ENCODE measurements at regions not wholly inside any gene's neighbourhood (a gene's known extent, or its start where the extent isn't known, plus 50 kb on each side); places are given as distances from the start of the nearest gene placed in this dataset.
"Not testable (repeated sequence)": the region's sequence is repeated elsewhere in the genome, so short reads cannot be mapped to it uniquely, and the experiment has no call there.

GRCh38 chr12:62001424-62001823, 258.8 kb upstream of the USP15 start:
- no peak for TF ChIP-seq CTCF (IDR thresholded peaks at IDR 0.05; ENCODE audit: extremely low read depth, missing control alignments)
- DNase-seq (ENCODE audit: low spot score): no peak

GRCh38 chr12:62003226-62003625, 257.0 kb upstream of the USP15 start:
- no peak for TF ChIP-seq CTCF (IDR thresholded peaks at IDR 0.05; ENCODE audit: extremely low read depth, missing control alignments)
- no peak for DNase-seq (ENCODE audit: low spot score)

DNA sequence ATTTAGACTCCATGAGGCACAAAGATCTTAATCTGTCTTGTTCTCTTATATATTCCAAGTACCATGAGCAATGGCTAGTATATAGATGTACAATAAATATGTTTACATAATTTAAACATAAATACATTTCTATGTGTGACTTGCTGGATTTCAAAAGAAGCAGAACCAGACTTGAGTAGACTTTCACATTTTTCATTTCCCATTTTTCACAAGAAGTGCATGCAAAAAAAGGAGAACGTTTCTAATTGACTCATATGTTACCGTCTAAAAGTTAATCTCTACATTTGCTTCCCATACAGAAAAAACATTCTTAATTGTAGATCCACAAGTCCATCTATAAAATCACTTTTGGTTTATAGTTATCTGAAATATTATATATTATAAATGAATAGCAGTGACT, 256.5 kb upstream of the USP15 start:
- no peak for TF ChIP-seq CTCF (IDR thresholded peaks at IDR 0.05; ENCODE audit: extremely low read depth, missing control alignments)
- no peak for DNase-seq (ENCODE audit: low spot score)

DNA sequence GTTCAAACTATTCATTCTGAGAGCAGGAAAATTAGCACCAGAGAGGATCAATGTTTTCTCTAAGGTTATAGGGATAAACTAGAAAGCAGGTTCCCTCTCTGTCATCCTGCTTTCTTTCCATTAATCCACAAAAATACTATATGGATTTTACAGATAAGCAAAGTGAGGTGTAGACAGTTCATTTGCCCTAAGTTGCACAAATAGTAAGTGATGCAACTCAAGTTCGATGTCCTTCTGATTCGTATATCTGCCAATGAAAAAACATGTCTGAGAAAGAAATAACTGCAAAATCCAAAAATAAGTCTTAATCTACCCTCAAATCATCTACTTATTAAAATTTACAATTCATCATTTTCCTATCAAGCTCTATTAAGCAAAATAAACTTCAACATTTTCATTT, 254.6 kb upstream of the USP15 start:
- no peak for TF ChIP-seq CTCF (IDR thresholded peaks at IDR 0.05; ENCODE audit: extremely low read depth, missing control alignments)
- DNase-seq (ENCODE audit: low spot score): no peak

DNA sequence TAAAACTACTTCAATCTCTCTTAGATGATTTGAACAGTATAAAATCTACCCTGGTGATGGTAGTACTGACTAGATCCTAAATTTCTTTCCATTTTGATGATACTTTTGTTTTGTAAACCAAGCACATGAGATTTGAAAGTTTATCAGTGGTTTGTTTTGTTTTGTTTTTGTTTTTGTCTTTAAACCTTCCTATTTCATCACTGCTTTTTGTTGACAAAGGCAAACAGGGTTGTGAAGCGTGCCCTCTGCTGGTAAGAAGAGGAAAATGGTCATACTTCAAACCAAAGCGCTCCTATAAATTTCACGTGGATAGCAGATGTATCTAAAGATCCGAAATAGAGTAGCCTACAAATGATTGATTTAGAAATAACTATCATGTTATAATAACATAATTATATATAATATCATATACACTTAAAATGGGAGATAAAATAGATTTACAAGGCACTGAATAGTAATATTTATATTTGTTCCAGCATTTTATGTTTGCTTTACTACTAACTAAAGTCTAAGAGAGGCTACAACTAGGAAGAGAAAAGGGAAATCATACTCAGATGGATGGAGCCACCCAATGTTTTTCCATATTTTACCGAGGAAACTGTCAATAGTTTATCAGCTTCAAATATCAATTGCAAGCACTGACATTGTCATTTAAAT, 254.0 kb upstream of the USP15 start:
- TF ChIP-seq CTCF (IDR thresholded peaks at IDR 0.05; ENCODE audit: extremely low read depth, missing control alignments): peak; percentile 38
- peak; percentile 69 for DNase-seq (ENCODE audit: low spot score)

- no peak for TF ChIP-seq CTCF (IDR thresholded peaks at IDR 0.05; ENCODE audit: extremely low read depth, missing control alignments)
- no peak for DNase-seq (ENCODE audit: low spot score)
Measured at GRCh38 chr12:62008703-62009102, 251.5 kb upstream of the USP15 start.

DNA sequence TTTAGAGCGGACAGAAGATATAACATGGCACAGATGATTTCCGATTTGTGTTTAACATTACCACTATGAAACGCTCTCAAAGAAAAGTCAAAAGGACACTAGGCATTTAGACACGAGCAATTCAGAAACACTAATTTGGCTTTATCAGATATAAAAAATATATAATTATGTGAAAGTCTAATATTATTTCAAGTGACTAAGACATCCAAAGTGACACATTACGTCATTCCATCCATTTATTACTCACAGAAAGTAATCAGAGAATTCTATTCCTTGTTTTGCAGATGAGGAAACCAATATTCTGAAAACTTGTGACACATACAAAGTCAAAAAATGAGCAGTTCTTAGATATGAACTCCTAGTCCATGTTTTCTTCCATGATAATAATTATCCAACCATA, 250.8 kb upstream of the USP15 start:
- TF ChIP-seq CTCF (IDR thresholded peaks at IDR 0.05; ENCODE audit: extremely low read depth, missing control alignments): no peak
- DNase-seq (ENCODE audit: low spot score): no peak

DNA sequence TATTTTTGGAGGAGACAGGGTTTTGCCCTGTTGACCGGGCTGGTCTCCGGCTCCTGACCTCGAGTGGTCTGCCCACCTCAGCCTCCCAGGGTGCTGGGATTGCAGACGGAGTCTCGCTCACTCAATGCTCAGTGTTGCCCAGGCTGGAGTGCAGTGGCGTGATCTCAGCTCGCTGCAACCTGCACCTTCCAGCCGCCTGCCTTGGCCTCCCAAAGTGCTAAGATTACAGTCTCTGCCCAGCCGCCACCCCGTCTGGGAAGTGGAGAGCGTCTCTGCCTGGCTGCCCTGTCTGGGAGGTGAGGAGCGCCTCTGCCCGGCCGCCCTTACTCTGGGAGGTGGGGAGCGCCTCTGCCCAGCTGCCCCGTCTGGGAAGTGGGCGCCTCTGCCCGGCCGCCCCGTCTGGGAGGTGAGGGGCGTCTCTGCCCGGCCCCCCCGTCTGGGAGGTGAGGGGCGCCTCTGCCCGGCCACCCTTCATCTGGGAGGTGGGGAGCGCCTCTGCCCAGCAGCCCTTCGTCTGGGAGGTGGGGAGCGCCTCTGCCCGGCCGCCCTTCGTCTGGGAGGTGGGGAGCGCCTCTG, 249.8 kb upstream of the USP15 start:
- DNase-seq (ENCODE audit: low spot score): not testable (repeated sequence)

- DNase-seq (ENCODE audit: low spot score): not testable (repeated sequence)
Measured at GRCh38 chr12:62010973-62011372, 249.2 kb upstream of the USP15 start.

Data from GM20000 (cell line).